SK-N-SH (cell line): ENCODE measurements at regions not wholly inside any gene's neighbourhood (a gene's known extent, or its start where the extent isn't known, plus 50 kb on each side); places are given as distances from the start of the nearest gene placed in this dataset.

Experiments used
- CTCF ChIP-seq: fragments of 200-600 bp; sonication (generic); IDR thresholded peaks from 2 replicates; pipeline ENCODE4 v1.6.1; 2017; ENCODE audit warnings: antibody characterized with exemption, mild to moderate bottlenecking, moderate library complexity
- EP300 ChIP-seq, 2 experiments: IDR thresholded peaks; 2 replicates each; pipeline versions ENCODE4 v1.4.0 to v1.6.1; 2012; ENCODE audit warnings: borderline replicate concordance in 1 of 2, low read depth in 1 of 2, low read length in 1 of 2
- TAF1 ChIP-seq: IDR thresholded peaks from 2 replicates; pipeline ENCODE4 v1.6.1; 2012; ENCODE audit warnings: low read depth, mild to moderate bottlenecking, low read length, moderate library complexity, borderline replicate concordance
- YY1 ChIP-seq: IDR thresholded peaks from 2 replicates; pipeline ENCODE4 v1.4.0; 2012; ENCODE audit warnings: low read depth, mild to moderate bottlenecking

- TF ChIP-seq YY1: no peak
- TF ChIP-seq EP300 (IDR thresholded peaks at IDR 0.05; ENCODE audit: borderline replicate concordance in 1 of 2, low read depth in 1 of 2, low read length in 1 of 2): no peak
- no peak for TF ChIP-seq TAF1
- no peak for TF ChIP-seq CTCF
Observed at GRCh38 chr5:5957737-5958136, 420.6 kb downstream of the MED10 start.
